ENCODE measurements at regions not wholly inside any gene's neighbourhood (a gene's known extent, or its start where the extent isn't known, plus 50 kb on each side); places are given as distances from the start of the nearest gene placed in this dataset.
"Not testable (repeated sequence)": the region's sequence is repeated elsewhere in the genome, so short reads cannot be mapped to it uniquely, and the experiment has no call there.

DNA sequence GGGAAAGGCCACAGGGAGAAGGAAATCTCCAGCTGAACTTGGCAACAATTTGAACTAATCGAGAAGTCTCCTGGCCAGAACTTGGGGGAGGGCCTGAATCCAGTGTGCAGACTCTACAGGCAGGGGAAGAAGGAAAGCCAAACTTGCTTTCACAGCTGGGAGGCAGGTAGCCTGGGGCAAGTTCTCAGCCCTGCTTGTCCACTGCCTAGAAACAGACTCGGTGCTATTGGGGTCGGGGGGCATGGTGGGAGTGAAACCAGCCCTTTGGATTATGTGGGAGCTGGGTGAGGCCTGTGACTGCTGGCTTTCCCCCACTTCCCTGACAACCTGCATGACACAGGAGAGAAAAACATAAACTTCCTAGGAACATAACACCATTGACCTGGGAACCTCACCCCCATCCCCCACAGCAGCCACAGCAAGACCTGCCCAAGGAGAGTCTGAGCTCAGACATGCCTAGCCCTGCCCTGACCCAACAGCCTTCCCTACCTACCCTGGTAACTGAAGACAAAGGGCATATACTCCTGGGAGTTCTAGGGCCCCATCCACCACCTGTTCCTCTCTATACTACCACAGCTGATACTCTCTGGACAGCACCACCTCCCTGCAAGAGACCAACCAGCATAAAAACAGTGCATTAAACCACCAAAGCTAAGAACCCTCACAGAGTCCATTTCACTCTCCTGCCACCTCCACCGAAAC, 103.7 kb upstream of the MNS1 start:
- no peak for DNase-seq

DNA sequence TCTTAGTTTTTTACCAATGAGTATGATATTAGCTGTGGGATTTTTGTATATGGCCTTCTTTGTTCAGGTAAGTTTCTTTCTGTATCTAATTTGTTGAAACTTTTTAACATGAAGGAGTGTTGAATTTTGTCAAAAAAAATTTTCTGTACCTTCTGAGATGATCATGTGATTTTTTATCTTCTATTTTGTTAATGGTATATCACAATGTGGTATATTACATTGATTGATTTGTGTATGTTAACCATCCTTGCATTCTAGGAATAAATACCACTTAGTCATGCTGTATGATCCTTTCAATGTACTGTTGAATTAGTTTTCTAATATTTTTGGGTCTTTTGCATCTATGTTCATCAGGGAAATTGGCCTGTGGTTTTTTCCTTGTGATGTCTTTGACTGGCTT, 92.5 kb upstream of the MNS1 start:
- DNase-seq = no peak

DNA sequence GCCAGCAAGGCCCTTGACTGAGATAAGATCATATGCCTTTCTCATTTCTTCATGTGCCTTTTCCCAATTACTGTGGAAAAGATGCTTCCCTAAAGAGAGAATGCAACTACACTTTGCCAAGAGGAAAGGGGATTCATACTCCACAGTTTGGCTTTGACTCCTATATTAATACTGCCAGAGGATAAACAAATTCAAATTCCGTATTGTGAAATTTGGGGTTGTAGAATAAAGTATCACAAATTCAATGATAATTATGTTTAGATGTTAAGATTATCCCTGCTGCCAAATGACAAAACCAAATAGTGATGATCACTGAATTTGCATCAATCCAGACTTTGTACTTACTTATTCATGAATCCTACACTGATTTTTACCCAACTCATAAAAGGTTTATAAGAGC, 88.5 kb upstream of the MNS1 start:
- DNase-seq = no peak

DNA sequence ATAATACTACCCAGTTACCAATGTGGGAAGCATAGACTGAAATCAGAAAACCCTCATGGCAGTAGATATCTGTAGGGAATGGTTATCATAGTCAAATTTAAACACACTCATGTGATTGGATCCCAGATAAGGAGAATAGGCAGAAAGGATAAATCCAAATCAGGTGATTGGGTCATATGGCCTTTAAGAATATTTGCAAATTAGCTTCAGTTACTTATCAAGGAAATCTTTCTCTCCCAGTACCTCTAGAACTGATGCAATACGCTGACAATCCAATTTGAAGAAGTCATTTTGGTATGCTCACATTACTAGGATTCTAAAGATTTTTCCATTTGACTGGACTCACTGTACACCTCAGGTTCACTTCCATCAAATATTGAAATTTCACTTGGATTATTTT, 87.7 kb upstream of the MNS1 start:
- no peak for DNase-seq

DNA sequence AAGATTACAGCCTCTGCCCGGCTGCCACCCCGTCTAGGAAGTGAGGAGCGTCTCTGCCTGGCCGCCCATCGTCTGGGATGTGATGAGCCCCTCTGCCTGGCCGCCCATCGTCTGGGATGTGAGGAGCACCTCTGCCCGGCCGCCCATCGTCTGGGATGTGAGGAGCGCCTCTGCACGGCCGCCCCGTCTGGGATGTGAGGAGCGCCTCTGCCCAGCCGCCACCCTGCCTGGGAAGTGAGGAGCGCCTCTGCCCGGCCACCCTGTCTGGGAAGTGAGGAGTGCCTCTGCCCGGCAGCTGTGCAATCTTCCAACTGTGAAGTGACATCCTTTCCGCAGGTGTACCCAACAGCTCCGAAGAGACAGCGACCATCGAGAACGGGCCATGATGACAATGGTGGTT, 75.6 kb upstream of the MNS1 start:
- DNase-seq = not testable (repeated sequence)

DNA sequence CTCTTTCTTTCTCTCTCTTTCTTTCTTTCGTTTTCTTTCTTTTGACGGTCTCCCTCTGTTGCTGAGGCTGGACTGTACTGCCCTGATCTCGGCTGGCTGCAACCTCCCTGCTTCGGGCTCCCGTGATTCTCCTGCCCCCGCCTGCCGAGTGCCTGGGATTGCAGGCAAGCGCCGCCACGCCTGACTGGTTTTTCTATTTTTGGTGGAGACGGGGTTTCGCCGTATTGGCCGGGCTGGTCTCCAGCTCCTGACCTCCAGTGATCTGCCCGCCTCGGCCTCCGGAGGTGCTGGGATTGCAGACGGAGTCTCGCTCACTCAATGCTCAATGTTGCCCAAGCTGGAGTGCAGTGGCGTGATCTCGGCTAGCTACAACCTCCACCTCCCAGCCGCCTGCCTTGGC, 75.2 kb upstream of the MNS1 start:
- not testable (repeated sequence) for DNase-seq

DNA sequence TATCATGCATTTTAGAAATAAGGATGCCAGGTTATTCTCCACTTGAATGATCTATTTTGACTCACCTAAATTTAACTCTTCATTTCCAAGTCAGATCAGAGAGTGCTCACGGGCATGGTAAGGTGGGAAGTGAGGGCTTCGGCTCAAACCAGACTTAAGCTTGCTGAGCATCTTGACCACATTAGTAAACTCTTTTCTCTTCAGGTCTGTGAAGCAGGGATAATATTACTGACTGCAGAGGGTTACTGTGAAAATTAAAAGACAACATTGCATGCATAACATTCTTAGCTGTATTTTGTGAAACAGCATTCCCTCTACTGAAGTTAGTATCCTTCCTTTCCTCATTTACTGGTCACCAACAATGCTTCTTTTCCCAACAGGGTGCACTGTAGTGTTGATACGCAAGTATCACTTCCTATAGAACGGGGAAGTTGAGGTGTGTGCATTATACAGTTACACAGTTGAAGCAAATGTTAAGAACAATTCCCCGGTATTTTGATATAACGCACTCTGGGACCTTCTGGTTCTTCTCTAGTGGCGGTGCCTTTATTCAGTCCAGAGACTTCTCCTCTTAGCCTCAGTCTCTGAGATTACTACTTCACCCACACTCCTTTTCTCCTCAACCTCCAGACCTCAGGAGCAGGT, 74.1 kb upstream of the MNS1 start:
- DNase-seq = no peak

DNA sequence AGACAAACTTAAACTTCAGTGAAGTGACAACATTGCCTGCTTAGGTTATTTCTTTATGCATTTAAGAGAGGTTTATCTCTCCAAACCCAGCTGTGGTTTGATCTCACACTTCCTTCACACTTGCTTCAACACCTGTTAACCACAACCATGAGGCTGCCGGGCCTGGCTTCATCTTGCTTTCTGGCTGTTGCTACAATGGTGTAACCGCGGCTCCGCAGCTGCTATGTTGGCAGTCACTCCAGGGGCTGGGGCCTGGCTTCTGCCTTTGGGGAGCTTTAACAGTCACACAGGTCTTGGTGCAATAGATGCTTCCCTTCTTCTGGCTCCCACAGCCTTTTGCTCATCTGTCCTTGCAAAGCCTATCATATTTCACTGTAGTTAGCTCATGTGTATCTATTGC, 72.9 kb upstream of the MNS1 start:
- peak; percentile 21 for DNase-seq

DNA sequence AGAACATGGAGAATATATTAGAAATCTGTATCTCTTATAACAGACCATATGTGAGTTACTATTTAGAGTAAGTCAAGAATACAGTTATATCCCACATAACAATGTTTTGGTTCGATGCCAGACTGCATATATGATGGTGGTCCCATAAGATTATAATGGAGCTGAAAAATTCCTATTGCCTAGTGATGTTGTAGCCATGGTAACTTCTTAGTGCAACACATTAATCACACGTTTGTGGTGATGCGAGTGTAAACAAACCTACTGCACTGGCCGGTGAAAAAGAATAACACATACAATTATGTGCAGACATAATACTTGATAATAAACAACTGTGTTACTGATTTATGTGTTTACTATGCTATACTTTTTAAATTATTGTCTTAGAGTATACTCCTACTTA, 69.8 kb upstream of the MNS1 start:
- no peak for DNase-seq

DNA sequence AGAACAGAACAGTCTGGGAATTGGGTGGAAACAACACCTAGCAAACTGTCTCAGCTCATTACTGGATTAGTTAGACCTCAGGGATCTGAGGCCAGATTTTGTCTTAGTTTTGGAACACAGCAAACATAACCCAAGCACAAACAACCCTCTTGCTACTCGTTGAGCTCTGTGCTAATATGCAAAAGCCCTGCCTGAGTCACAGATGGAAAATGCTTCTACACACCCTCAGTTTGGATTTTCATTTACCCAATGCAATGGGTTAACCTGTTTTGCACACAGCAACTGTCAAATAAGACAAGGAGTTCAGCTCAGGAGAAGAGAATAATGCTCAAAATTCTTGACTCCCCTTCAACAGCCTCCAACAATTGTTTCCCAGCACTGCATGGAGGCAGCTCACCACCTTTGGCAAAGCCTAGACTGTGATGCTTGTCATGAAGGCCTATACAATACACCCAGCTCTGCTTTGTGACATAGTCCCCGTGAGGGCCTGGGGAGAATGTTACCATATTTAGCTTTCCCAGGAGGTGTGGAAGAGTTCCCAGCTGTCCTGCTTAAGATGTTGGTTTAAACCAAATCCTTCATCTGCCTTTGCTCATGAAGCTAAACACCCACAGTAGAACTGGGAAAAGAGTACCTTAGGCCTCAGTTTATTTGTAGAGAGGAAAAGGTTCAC, 68.9 kb upstream of the MNS1 start:
- DNase-seq = no peak

DNA sequence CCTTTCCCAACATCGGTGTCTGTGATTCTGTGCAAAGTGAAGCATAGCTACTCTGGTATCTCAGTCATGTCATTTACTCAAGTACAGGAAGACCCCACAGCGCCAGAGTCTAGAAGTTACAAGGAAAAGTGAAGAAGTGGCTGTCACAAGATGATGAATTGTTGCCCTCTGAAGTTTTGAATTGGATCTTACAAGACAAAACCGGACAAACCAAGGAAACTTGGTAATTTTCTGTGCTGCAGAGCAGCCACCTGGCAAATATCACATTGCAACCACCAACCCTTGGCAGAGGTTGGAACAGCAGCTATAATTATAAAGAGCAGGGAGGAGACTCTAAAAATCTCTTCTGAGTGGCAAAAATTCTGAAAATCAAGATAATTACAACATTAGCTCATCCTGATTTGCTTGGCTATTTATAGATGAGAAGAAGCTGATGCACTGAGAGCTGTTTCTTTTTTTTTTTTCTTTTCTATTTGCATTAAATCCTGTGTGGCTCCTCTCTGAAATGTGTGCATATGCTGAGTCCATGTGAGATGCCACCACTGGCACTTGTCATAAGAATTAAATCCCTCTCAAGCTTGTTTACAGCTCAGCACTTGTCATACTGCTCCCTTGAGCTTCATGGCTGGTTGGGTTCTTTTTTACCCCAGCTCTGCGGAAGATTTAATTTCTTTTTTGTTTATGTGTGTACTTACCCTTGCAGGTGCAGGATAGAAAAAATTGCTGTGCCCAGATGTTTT, 68.0 kb upstream of the MNS1 start:
- DNase-seq = peak; percentile 8

DNA sequence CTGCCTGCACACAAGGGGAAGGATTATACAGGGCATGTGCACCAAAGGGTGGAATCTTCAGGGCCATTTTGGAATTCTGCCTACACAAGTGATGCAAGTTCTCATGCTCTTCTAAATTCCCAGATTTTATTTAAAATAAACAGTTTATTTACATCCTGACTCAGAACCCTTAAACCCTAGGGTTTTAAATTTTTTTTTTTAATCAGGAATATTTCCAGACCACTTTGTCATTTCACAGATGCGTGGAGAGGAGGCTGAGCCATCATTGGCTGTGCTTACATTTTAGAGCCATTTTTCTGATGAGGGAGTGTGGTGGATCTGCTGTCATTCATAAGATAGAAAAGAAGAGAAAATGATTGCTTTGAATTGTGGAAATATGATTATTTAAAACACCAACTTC, 65.2 kb upstream of the MNS1 start:
- DNase-seq = no peak

DNA sequence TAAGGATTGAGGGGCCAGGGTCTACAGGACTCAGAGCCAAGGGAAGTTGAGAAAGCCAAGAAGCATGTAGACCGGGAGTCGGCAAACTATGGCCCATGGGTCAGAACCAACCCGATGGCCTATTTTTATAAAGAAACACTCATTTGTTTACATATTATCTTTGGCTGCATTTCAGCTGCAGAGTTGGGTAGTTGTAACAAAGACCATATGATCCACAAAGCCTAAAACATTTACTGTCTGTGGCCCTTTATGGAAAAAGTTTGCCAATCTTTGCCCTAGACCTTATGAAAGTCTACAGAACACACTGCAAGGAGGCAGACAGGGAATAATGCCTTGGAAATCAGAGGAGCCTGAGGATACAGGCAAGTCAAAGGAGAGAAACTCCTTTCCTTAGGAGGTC, 63.2 kb upstream of the MNS1 start:
- DNase-seq = no peak

DNA sequence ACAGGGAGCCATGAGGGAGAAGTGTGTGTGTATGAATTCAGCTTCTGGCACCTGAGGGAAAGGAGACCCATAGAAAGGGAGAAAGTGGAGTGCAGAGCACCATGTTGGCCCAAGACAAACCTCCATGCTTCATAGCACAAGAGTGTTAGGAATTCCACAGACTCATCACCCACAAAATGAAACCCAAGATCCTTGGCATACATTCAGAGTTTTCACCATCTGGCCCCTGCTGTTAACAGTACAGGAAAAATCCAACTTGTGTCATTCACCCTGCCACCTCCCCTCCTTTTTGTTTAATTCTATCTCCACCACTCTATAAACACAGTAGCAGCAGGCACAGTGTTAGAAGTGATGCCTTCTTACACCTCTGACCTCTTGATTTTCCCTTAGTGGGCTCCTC, 60.0 kb upstream of the MNS1 start:
- DNase-seq = peak; percentile 83

DNA sequence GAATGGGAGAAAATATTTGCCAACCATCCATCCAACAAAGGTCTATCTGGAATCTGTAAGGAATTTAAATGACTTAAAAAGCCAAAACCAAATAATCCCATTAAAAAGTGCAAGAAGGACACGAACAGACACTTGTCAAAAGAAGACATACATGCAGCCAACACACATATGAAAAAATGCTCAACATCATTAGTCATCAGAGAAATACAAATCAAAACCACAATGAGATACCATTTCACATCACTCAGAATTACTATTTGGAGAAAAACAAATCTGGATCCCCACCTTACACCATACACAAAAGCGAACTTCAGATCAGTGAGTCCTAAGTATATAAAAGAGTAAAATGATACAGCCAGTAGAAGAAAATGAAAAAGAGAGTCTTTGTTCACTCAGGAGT, 58.6 kb upstream of the MNS1 start:
- no peak for DNase-seq

DNA sequence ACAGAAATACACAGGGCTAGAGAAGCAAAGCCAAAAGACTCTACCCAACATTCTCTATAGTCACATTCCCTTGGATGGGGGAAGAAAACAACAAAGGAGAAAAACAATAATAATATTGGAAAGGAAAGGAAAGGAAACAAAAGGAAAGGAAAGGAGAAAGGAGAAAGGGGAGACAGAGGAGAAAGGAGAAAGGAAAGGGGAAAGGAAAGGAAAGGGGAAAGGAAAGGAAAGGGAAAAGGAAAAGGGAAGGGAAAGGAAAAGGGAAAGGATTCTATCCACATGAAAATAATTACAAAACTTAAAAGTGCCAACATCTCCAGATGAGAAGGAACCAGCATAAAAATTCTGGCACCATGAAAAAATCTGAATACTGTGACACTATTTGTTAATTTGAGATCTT, 54.1 kb upstream of the MNS1 start:
- DNase-seq = no peak
